ENCODE measurements at regions not wholly inside any gene's neighbourhood (a gene's known extent, or its start where the extent isn't known, plus 50 kb on each side); places are given as distances from the start of the nearest gene placed in this dataset.

DNA sequence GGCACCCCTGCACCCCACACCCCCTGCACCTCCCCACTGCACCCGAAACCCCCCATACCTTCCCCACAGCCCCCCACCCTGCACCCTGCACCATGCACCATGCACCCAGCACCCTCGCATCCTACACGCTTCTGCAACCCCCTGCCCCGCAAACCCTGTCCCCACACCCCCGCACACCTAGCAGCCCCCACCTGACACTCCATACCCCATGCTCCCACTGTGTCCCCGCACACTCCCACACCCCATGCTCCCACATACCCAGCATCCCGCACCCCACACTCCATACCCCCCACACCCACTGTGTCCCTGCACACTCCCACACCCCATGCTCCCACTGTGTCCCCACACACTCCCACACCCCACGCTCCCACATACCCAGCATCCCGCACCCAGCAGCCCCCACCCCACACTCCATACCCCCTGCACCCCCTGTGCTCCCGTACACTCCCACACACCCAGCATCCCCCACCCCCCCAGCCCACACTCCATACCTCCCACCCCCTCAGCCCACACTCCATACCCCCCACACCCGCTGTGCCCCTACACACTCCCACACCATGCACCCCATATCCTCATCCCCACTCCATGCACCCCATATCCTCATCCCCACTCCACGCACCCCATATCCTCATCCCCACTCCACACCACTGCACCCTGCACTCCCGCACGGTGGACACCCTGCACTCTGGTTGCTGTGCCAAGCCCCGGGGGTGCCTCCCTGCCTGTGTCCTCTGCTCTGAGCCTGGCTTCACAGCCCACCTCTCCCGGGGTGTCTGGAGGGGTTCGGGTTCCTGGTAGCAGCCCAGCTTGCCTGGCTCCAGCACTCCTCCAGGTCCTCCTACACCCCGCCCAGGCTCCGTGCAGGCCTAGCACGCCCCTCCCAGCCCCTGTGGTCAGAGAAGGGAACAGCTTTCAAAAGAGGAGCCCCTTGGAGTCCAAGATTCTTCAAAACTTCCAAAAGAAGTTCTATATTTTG lies 93.9 kb upstream of the CTDP1 start:
- TF ChIP-seq CTCF (optimal IDR thresholded peaks at IDR 0.05 in 1 of 3, IDR thresholded peaks at IDR 0.05 in 1 of 3, conservative IDR thresholded peaks at IDR 0.05 in 1 of 3; ENCODE audit: extremely low read depth in 1 of 3, insufficient read depth in 2 of 3, low read length in 3 of 3) = no peak
- no peak for TF ChIP-seq EZH2 (IDR thresholded peaks at IDR 0.05; ENCODE audit: low read length)
